Naive thymus-derived CD4-positive, alpha-beta T cell (primary cell): ENCODE measurements at regions not wholly inside any gene's neighbourhood (a gene's known extent, or its start where the extent isn't known, plus 50 kb on each side); places are given as distances from the start of the nearest gene placed in this dataset.
A peak's percentile ranks its signal among the peaks of the same experiment; 100 is the strongest.

Source experiments
- ATAC-seq: fragments of 150-1000 bp; cut with Tn5 transposase; 2 replicates; pipeline ENCODE4 v1.10.0; 2021; ENCODE audit warnings: mild to moderate bottlenecking, moderate library complexity
- CTCF ChIA-PET: fragments of 350-600 bp; sonication (Branson Sonifier 250); formaldehyde crosslinking; loops from one replicate; lab custom pipeline; 2021; ENCODE audit warnings: antibody characterized with exemption; lab: Charles Lee
- POLR2A ChIA-PET: fragments of 350-600 bp; sonication (Branson Sonifier 250); formaldehyde crosslinking; loops from one replicate; lab custom pipeline; 2021; ENCODE audit warnings: antibody characterized with exemption, inconsistent platforms; lab: Charles Lee
- DNase-seq, 9 donors: peaks; one replicate each; pipeline versions ENCODE4 v3.0.0 to v3.0.0-alpha.2; 2020 to 2022; ENCODE audit warnings: mixed read lengths in 1 of 9
- H3K27ac ChIP-seq: one replicate; pipeline ENCODE4 v1.7.0; 2013; ENCODE audit warnings: mild to moderate bottlenecking, low read depth, low read length, moderate library complexity
- H3K27me3 ChIP-seq, 2 donors: one replicate each; pipeline ENCODE4 v1.7.0; 2013; ENCODE audit warnings: low read length in 2 of 2, mild to moderate bottlenecking in 2 of 2, moderate library complexity in 2 of 2; ENCODE audit not compliant: control insufficient read depth in 2 of 2, insufficient read depth in 2 of 2
- H3K36me3 ChIP-seq, 3 experiments: 1 replicate in 2 of 3; 2 replicates in 1 of 3; pipeline ENCODE4 v1.7.0; 2013; ENCODE audit warnings: low read length in 3 of 3, mild to moderate bottlenecking in 3 of 3, moderate library complexity in 1 of 3; ENCODE audit not compliant: insufficient read depth in 3 of 3, control insufficient read depth in 2 of 3
- H3K4me1 ChIP-seq, 2 donors: one replicate each; pipeline ENCODE4 v1.7.0; 2013; ENCODE audit warnings: low read length in 2 of 2, mild to moderate bottlenecking in 2 of 2, moderate library complexity in 1 of 2; ENCODE audit not compliant: control insufficient read depth in 2 of 2, insufficient read depth in 2 of 2
- H3K4me3 ChIP-seq: 2 replicates; pipeline ENCODE4 v1.7.0; 2013; ENCODE audit warnings: mild to moderate bottlenecking, low read length
- H3K9me3 ChIP-seq, 3 experiments: 1 replicate in 2 of 3; 2 replicates in 1 of 3; pipeline ENCODE4 v1.7.0; 2013; ENCODE audit warnings: low read length in 3 of 3; ENCODE audit not compliant: control insufficient read depth in 2 of 3
- H3K27ac Mint-ChIP-seq, 9 donors: one replicate each; pipeline ENCODE4 v1.8.0; 2020 to 2022; ENCODE audit warnings: mixed read lengths in 9 of 9, mild to moderate bottlenecking in 8 of 9, moderate library complexity in 5 of 9, inconsistent platforms in 2 of 9
- H3K27me3 Mint-ChIP-seq, 5 donors: one replicate each; pipeline ENCODE4 v1.8.0; 2021 to 2022; ENCODE audit warnings: mixed read lengths in 5 of 5, mild to moderate bottlenecking in 1 of 5
- H3K36me3 Mint-ChIP-seq, 5 donors: one replicate each; pipeline ENCODE4 v1.8.0; 2020 to 2022; ENCODE audit warnings: mixed read lengths in 5 of 5, mild to moderate bottlenecking in 3 of 5, inconsistent platforms in 1 of 5
- H3K4me1 Mint-ChIP-seq, 7 donors: one replicate each; pipeline ENCODE4 v1.8.0; 2020 to 2022; ENCODE audit warnings: mixed read lengths in 7 of 7, mild to moderate bottlenecking in 3 of 7, inconsistent platforms in 1 of 7
- H3K4me3 Mint-ChIP-seq, 10 donors: one replicate each; pipeline ENCODE4 v1.8.0; 2020 to 2022; ENCODE audit warnings: mild to moderate bottlenecking in 10 of 10, mixed read lengths in 10 of 10, moderate library complexity in 6 of 10, inconsistent platforms in 2 of 10
- H3K9me3 Mint-ChIP-seq, 11 donors: one replicate each; pipeline ENCODE4 v1.8.0; 2020 to 2022; ENCODE audit warnings: mixed read lengths in 11 of 11, mild to moderate bottlenecking in 4 of 11, inconsistent platforms in 1 of 11, moderate library complexity in 1 of 11
- intact Hi-C, 2 donors: fragments of 100-400 bp; cut with micrococcal nuclease; formaldehyde crosslinking; loops; one replicate each; pipeline ENCODE4 v1.15.1; 2023

DNA sequence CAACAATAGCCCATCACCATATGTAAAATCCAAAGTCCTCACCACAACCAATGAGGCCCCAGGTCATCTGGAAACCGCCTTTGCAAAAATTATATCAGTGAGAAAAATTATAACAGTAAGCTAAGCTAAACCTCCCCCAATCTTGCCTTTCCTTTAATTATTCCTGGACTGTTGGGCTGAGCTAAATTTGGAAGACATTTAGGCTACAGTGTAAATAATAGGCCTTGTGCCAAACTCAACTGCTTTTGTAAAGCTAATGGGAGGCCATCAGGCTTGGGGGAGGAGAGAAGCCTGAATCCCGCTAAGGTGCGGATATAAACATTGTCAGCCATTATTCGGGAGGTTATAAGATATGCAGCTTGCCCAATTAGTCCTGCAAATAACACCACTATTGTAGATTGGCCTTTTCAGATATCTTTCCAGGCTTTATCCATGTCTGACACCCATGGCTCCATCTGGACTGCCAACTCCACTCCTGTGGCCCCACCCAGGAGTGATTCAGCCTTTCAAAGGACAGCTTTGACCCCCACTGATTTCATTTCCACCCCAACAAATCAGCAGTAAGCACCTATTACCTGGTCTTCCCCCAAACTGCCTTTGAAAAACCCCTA lies 53.0 kb upstream of the CA12 start:
- Mint-ChIP-seq H3K27ac (peak overlapping the region in 3 of 9 donors; percentile 21 to 68 (median 43)), H3K4me1 (peaks cover 13 to 51% (median 34%) of the 10 kb centered on the region in 7 donors), H3K36me3 (peaks cover 0 to 3% (median 0%) of the 10 kb centered on the region in 5 donors), H3K9me3 (peaks cover 0 to 2% (median 0%) of the 10 kb centered on the region in 11 donors), H3K4me3 (peak overlapping the region in 1 of 10 donors; percentile 44), H3K27me3 (no peaks in the 10 kb centered on the region)
- DNase-seq, result no peak
- H3K9me3 ChIP-seq, result no peaks in the 10 kb centered on the region
- H3K27ac ChIP-seq, result no peak overlapping the region
- no peaks in the 10 kb centered on the region for H3K27me3 ChIP-seq
- H3K36me3 ChIP-seq, result no peaks in the 10 kb centered on the region
- H3K4me3 ChIP-seq, result no peak overlapping the region
- H3K4me1 ChIP-seq, result peaks cover 4 to 20% of the 10 kb centered on the region in 2 donors
- intact Hi-C loops, result loop anchor here in 1 of 2 donors (10.0 kb wide), 1 partner anchor 130 kb away; no protein-coding TSS in a partner anchor
- POLR2A ChIA-PET, result interaction anchor here (0.7 kb wide), 1 partner anchor 46 kb away, joined by 3 read pairs; no protein-coding TSS in a partner anchor
- ATAC-seq, result no peak
- CTCF ChIA-PET, result no interaction called here

DNA sequence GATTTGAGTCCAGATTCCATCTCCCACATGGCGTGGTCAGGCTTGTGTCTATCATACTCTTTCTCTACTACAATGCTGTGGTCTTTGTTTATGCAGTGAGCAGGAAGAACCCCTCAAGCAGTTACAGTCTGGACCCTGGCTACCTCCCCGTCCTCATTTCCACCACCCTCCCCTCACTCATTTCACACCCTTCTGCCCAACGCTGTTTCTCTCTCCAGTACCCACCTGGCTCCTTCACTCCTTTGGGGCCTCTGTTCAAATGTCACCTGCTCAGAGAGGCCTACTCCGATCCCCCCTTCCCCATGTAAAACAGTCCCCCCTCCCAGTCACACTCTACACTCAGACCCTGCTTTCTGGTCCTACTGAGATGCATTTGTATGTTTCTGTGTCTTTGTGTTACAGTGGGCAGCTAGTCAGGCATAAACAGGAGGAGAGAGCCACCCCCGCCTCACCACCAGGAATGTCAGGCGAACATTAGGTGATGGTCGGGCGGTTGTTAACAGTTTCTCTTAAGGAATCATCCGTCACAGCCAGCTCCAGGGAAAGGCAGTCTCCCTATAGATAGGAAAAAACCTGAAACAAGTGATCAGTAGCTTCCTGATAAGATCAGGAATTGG lies 53.7 kb upstream of the CA12 start:
- no peaks in the 10 kb centered on the region for H3K27me3 Mint-ChIP-seq
- POLR2A ChIA-PET, result no interaction called here
- no peak overlapping the region for H3K27ac ChIP-seq
- no peaks in the 10 kb centered on the region for H3K36me3 ChIP-seq
- no peaks in the 10 kb centered on the region for H3K27me3 ChIP-seq
- peaks cover 16 to 58% (median 41%) of the 10 kb centered on the region in 7 donors for H3K4me1 Mint-ChIP-seq
- H3K9me3 ChIP-seq, result no peaks in the 10 kb centered on the region
- peak overlapping the region in 2 of 10 donors; percentile 44 to 86 for H3K4me3 Mint-ChIP-seq
- peaks cover 4 to 26% of the 10 kb centered on the region in 2 donors for H3K4me1 ChIP-seq
- peaks cover 0 to 2% (median 0%) of the 10 kb centered on the region in 11 donors for H3K9me3 Mint-ChIP-seq
- H3K36me3 Mint-ChIP-seq, result peaks cover 0 to 3% (median 0%) of the 10 kb centered on the region in 5 donors
- H3K4me3 ChIP-seq, result no peak overlapping the region
- ATAC-seq, result no peak
- peak overlapping the region in 5 of 9 donors; percentile 22 to 77 (median 36) for H3K27ac Mint-ChIP-seq
- DNase-seq, result no peak
- CTCF ChIA-PET, result no interaction called here
- intact Hi-C loops, result loop anchor here in 1 of 2 donors (10.0 kb wide), 1 partner anchor 131 kb away; no protein-coding TSS in a partner anchor

DNA sequence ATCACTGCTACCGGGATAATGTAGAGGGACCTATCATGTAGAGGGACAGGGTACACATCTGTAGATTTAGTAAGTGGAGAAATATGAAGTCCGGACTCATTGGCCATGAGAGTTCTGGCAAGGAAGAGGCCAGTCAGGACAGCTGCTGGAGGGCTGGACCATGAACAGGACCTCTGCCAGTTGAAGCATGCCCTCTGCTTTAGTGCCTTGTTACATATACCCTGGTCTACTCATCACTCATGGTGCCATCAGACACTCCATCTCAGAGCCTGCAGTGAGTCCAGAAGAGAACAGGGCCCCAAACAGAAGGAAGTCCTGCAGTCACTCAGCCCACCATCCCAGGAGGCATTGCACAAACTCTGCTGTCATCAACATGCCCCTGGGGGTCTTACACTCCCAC lies 54.7 kb upstream of the CA12 start:
- DNase-seq (no peak), ATAC-seq (no peak)
- Histone ChIP-seq H3K4me1 (peaks cover 4 to 36% of the 10 kb centered on the region in 2 donors), H3K27me3 (no peaks in the 10 kb centered on the region), H3K4me3 (peak overlapping the region; percentile 33), H3K9me3 (no peaks in the 10 kb centered on the region), H3K36me3 (no peaks in the 10 kb centered on the region), H3K27ac (peak overlapping the region; percentile 62)
- CTCF ChIA-PET, result interaction anchor here (1.6 kb wide), 1 partner anchor 30 kb away, joined by 4 read pairs; no protein-coding TSS in a partner anchor
- Mint-ChIP-seq H3K9me3 (peaks cover 0 to 2% (median 0%) of the 10 kb centered on the region in 11 donors), H3K36me3 (peaks cover 0 to 4% (median 0%) of the 10 kb centered on the region in 5 donors), H3K4me1 (peaks cover 16 to 68% (median 51%) of the 10 kb centered on the region in 7 donors), H3K27me3 (no peaks in the 10 kb centered on the region), H3K27ac (peak overlapping the region; percentile 83 to 97 (median 92)), H3K4me3 (peak overlapping the region; percentile 29 to 86 (median 69))
- intact Hi-C loops, result loop anchor here in 1 of 2 donors (10.0 kb wide), 1 partner anchor 132 kb away; no protein-coding TSS in a partner anchor
- POLR2A ChIA-PET, result interaction anchor here (0.6 to 1.5 kb wide), 5 partner anchors 11 to 279 kb away, joined by 3 to 9 read pairs (median 4); partner anchors contain the start of gene RPS27L

DNA sequence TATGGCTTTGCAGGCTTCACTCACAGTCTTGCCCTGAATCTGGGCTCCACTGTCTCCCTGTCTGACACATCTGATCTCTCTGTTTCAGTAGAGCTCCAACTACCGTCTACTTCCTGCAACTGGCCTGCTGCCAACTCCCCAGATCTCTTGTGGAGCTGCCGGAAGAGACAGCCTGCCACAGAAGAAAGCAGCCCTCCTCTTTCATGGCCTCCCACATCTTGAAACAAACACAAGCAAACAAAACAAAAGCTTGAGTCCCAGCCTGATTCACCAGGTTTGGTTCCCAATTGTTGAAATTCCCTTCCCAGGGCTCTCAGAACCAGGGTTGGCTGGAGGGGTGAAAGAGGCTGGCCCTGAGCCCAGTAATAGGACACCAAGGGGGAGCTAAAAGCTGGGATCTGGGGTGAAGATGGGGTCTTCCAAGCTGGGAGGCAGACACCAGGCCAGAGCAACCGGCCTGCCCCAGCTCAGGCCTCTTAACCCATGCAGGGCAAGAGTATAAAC lies 55.3 kb upstream of the CA12 start:
- Histone ChIP-seq H3K36me3 (no peaks in the 10 kb centered on the region), H3K4me1 (peaks cover 4 to 38% of the 10 kb centered on the region in 2 donors), H3K27me3 (no peaks in the 10 kb centered on the region), H3K9me3 (no peaks in the 10 kb centered on the region), H3K27ac (peak overlapping the region; percentile 62), H3K4me3 (peak overlapping the region; percentile 33)
- peak; percentile 58 to 91 (median 84) for DNase-seq
- CTCF ChIA-PET, result interaction anchor here (0.7 to 1.6 kb wide), 2 partner anchors 29 to 204 kb away, joined by 3 to 4 read pairs; no protein-coding TSS in a partner anchor
- Mint-ChIP-seq H3K36me3 (peaks cover 0 to 4% (median 0%) of the 10 kb centered on the region in 5 donors), H3K4me1 (peaks cover 16 to 74% (median 52%) of the 10 kb centered on the region in 7 donors), H3K27me3 (no peaks in the 10 kb centered on the region), H3K4me3 (peak overlapping the region; percentile 9 to 86 (median 69)), H3K9me3 (peaks cover 0 to 2% (median 0%) of the 10 kb centered on the region in 11 donors), H3K27ac (peak overlapping the region; percentile 83 to 97 (median 92))
- POLR2A ChIA-PET, result interaction anchor here (0.6 to 1.7 kb wide), 10 partner anchors 10 to 279 kb away, joined by 3 to 10 read pairs (median 4); partner anchors contain the start of genes RPS27L and USP3
- peak; percentile 89 for ATAC-seq
- intact Hi-C loops, result loop anchor here in 1 of 2 donors (10.0 kb wide), 1 partner anchor 132 kb away; no protein-coding TSS in a partner anchor

DNA sequence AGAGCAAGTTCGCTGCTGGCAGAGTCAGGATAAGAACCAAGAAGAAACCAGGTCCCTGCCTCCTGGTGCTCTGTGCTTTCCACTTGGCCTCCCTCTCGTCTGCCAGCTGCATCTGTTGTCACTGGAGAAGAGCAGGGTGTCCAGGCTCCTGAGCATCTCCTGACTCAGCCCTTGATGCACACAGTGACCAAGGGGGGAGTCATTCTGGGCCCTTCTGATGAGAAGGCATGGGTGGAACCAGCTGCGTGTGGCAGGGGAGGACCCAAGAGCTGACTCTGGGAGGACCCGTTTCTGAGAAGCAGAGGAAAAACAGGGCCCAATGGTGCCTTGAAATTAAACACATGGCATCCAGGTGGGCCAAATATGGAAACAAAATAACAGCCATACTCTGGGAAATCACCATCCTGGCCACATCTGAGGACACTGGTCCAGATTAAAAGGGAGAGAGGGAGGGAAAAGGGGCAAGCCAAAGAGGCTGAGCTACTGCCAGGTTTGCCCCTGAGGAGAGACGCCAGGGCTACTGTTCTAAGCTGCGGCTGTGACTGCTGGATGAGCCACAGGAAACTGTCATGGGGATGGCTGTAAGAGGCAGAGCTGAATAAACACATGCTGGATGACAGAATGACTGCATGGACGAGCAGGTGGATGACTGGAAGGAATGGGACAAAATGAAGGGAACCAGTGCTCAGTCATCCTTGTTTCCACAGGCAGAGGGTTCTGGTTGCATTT lies 58.1 kb upstream of the CA12 start:
- intact Hi-C loops, result loop anchor here in 1 of 2 donors (10.0 kb wide), 1 partner anchor 135 kb away; no protein-coding TSS in a partner anchor
- POLR2A ChIA-PET, result interaction anchor here (1.2 to 1.4 kb wide), 3 partner anchors 13 to 25 kb away, joined by 4 to 6 read pairs (median 4); no protein-coding TSS in a partner anchor

More for the DNA sequence above, 58.1 kb upstream of the CA12 start:
- peaks cover 0 to 5% (median 0%) of the 10 kb centered on the region in 5 donors for H3K27me3 Mint-ChIP-seq
- H3K27ac ChIP-seq, result no peak overlapping the region
- peak overlapping the region; percentile 25 to 86 (median 75) for H3K27ac Mint-ChIP-seq
- H3K4me1 ChIP-seq, result peaks cover 4 to 38% of the 10 kb centered on the region in 2 donors
- no peak overlapping the region for H3K4me3 ChIP-seq
- H3K27me3 ChIP-seq, result no peaks in the 10 kb centered on the region
- H3K36me3 ChIP-seq, result no peaks in the 10 kb centered on the region
- H3K36me3 Mint-ChIP-seq, result peaks cover 0 to 4% (median 0%) of the 10 kb centered on the region in 5 donors
- peak overlapping the region in 5 of 10 donors; percentile 8 to 68 (median 23) for H3K4me3 Mint-ChIP-seq
- DNase-seq, result peak in 2 of 9 donors; percentile 18 to 19
- ATAC-seq, result no peak
- peaks cover 16 to 82% (median 46%) of the 10 kb centered on the region in 7 donors for H3K4me1 Mint-ChIP-seq
- H3K9me3 Mint-ChIP-seq, result peaks cover 0 to 2% (median 0%) of the 10 kb centered on the region in 11 donors
- CTCF ChIA-PET, result no interaction called here
- H3K9me3 ChIP-seq, result no peaks in the 10 kb centered on the region
